Parathyroid adenoma (tissue), 2 donors: ENCODE measurements at regions not wholly inside any gene's neighbourhood (a gene's known extent, or its start where the extent isn't known, plus 50 kb on each side); places are given as distances from the start of the nearest gene placed in this dataset.

Experiments used
- H2AFZ ChIP-seq: fragments of 300-600 bp; sonication (generic); one replicate; pipeline ENCODE4 v1.7.0; 2017; ENCODE audit warnings: antibody characterized with exemption, mild to moderate bottlenecking
- H3K27ac ChIP-seq: fragments of 300-600 bp; sonication (generic); one replicate; pipeline ENCODE4 v1.7.0; 2017
- H3K27me3 ChIP-seq: fragments of 300-600 bp; sonication (generic); one replicate; pipeline ENCODE4 v1.7.0; 2017; ENCODE audit warnings: low read length; ENCODE audit not compliant: control insufficient read depth, insufficient read depth
- H3K36me3 ChIP-seq: fragments of 300-600 bp; sonication (generic); one replicate; pipeline ENCODE4 v1.7.0; 2017; ENCODE audit warnings: low read length; ENCODE audit not compliant: control insufficient read depth, insufficient read depth
- H3K4me1 ChIP-seq: fragments of 300-600 bp; sonication (generic); one replicate; pipeline ENCODE4 v1.7.0; 2017; ENCODE audit warnings: control low read depth
- H3K4me2 ChIP-seq: fragments of 300-600 bp; sonication (generic); one replicate; pipeline ENCODE4 v1.7.0; 2017; ENCODE audit warnings: low read length
- H3K4me3 ChIP-seq: fragments of 300-600 bp; sonication (generic); one replicate; pipeline ENCODE4 v1.7.0; 2017; ENCODE audit warnings: low read depth, low read length
- H3K79me2 ChIP-seq: fragments of 300-600 bp; sonication (generic); one replicate; pipeline ENCODE4 v1.7.0; 2017; ENCODE audit warnings: control low read depth
- H3K9ac ChIP-seq: fragments of 300-600 bp; sonication (generic); one replicate; pipeline ENCODE4 v1.7.0; 2017; ENCODE audit warnings: mild to moderate bottlenecking
- H3K9me3 ChIP-seq: fragments of 300-600 bp; sonication (generic); one replicate; pipeline ENCODE4 v1.7.0; 2017; ENCODE audit warnings: low read length; ENCODE audit not compliant: control insufficient read depth
- TF ChIP-seq, protein P1 (sequence below): fragments of 300-600 bp; sonication (generic); IDR thresholded peaks from one replicate; pipeline ENCODE4 v1.7.0; 2017; ENCODE audit warnings: antibody characterized with exemption, mild to moderate bottlenecking
- donor health status: primary hyperparathyroidism.

GRCh38 chr21:36646645-36647044 lies 52.3 kb upstream of the SIM2 start:
- no peak overlapping the region for H3K4me3 ChIP-seq
- H3K36me3 ChIP-seq: no peaks in the 10 kb centered on the region
- TF ChIP-seq, protein P1, sequence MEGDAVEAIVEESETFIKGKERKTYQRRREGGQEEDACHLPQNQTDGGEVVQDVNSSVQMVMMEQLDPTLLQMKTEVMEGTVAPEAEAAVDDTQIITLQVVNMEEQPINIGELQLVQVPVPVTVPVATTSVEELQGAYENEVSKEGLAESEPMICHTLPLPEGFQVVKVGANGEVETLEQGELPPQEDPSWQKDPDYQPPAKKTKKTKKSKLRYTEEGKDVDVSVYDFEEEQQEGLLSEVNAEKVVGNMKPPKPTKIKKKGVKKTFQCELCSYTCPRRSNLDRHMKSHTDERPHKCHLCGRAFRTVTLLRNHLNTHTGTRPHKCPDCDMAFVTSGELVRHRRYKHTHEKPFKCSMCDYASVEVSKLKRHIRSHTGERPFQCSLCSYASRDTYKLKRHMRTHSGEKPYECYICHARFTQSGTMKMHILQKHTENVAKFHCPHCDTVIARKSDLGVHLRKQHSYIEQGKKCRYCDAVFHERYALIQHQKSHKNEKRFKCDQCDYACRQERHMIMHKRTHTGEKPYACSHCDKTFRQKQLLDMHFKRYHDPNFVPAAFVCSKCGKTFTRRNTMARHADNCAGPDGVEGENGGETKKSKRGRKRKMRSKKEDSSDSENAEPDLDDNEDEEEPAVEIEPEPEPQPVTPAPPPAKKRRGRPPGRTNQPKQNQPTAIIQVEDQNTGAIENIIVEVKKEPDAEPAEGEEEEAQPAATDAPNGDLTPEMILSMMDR: no peak
- no peaks in the 10 kb centered on the region for H3K4me1 ChIP-seq
- no peaks in the 10 kb centered on the region for H3K27me3 ChIP-seq
- no peak overlapping the region for H3K4me2 ChIP-seq
- no peaks in the 10 kb centered on the region for H3K79me2 ChIP-seq
- no peaks in the 10 kb centered on the region for H3K9me3 ChIP-seq
- no peak overlapping the region for H3K27ac ChIP-seq
- H2AFZ ChIP-seq: no peak overlapping the region
- H3K9ac ChIP-seq: no peak overlapping the region

DNA sequence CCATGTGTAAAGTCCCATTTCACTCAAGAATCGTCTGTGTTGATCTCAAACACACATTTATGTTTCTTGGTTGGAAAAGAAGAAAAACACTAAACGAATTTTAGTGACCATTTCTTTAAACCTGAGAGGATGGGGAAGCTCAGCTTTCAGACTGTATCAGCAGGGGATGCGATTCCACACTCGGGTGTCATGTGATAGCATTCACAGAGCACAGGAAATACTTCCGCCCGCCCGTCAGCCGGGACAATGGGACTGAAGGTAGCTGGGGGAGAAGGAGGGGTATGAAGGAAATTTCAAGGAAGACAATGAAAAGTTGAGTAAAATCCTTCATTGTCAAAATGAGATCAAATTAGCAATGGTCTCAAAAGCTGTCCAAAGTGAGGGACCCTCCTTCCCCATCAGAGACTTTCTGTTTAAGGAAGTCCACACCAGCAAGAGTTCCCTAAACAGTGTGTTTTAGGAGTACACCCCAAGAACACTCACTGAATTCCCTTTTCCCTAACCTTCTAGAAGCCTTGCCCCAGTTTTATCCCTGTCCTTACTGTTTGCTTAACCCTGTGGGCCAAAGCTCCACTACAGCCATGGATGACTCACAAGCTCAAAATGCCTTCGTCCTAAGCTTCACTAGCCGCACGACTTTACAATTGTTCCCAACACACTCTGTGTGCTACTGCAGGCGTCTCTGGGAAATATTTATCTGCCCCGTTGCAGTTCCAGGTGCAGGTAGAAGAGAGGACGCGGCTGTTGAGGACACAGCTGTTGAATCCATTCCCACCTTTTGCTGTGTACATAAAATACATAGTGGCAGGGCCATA lies 51.4 kb upstream of the SIM2 start:
- Histone ChIP-seq H3K4me3 (no peak overlapping the region), H3K9ac (no peak overlapping the region), H3K9me3 (no peaks in the 10 kb centered on the region), H2AFZ (no peak overlapping the region), H3K4me2 (no peak overlapping the region), H3K27me3 (no peaks in the 10 kb centered on the region), H3K79me2 (no peaks in the 10 kb centered on the region), H3K27ac (no peak overlapping the region), H3K4me1 (no peaks in the 10 kb centered on the region), H3K36me3 (no peaks in the 10 kb centered on the region)
- TF ChIP-seq, protein P1: no peak
